CD4-positive, alpha-beta memory T cell (primary cell): ENCODE measurements at regions not wholly inside any gene's neighbourhood (a gene's known extent, or its start where the extent isn't known, plus 50 kb on each side); places are given as distances from the start of the nearest gene placed in this dataset.

Source experiments
- CTCF ChIA-PET: fragments of 350-600 bp; sonication (Branson Sonifier 250); formaldehyde crosslinking; loops from one replicate; lab custom pipeline; 2021; ENCODE audit warnings: inconsistent platforms; ENCODE audit not compliant: partially characterized antibody; lab: Charles Lee
- POLR2A ChIA-PET: fragments of 350-600 bp; sonication (Branson Sonifier 250); formaldehyde crosslinking; loops from one replicate; lab custom pipeline; 2021; ENCODE audit not compliant: partially characterized antibody; lab: Charles Lee
- DNase-seq, 5 donors: peaks; one replicate each; pipeline versions ENCODE4 v3.0.0 to v3.0.0-alpha.2; 2020 to 2022; ENCODE audit warnings: mixed read lengths in 1 of 5
- H3K27ac ChIP-seq: one replicate; pipeline ENCODE4 v1.7.0; 2013; ENCODE audit warnings: low read depth, low read length
- H3K27me3 ChIP-seq: 2 replicates; pipeline ENCODE4 v1.7.0; 2013; ENCODE audit warnings: mild to moderate bottlenecking, low read length, moderate library complexity; ENCODE audit not compliant: insufficient read depth
- H3K36me3 ChIP-seq: 2 replicates; pipeline ENCODE4 v1.7.0; 2013; ENCODE audit warnings: mild to moderate bottlenecking, low read length, moderate library complexity; ENCODE audit not compliant: insufficient read depth
- H3K4me1 ChIP-seq: 2 replicates; pipeline ENCODE4 v1.7.0; 2013; ENCODE audit warnings: mild to moderate bottlenecking, low read length, moderate library complexity; ENCODE audit not compliant: insufficient read depth
- H3K4me3 ChIP-seq, 2 donors: one replicate each; pipeline ENCODE4 v1.7.0; 2013; ENCODE audit warnings: low read length in 2 of 2, mild to moderate bottlenecking in 1 of 2
- H3K9me3 ChIP-seq, 2 donors: one replicate each; pipeline ENCODE4 v1.7.0; 2013; ENCODE audit warnings: low read length in 2 of 2, control low read depth in 1 of 2; ENCODE audit not compliant: control insufficient read depth in 1 of 2
- H3K27ac Mint-ChIP-seq, 7 donors: one replicate each; pipeline ENCODE4 v1.8.0; 2020 to 2021; ENCODE audit warnings: mixed read lengths in 7 of 7, mild to moderate bottlenecking in 6 of 7, inconsistent platforms in 3 of 7, moderate library complexity in 3 of 7
- H3K27me3 Mint-ChIP-seq, 2 donors: one replicate each; pipeline ENCODE4 v1.8.0; 2020 to 2021; ENCODE audit warnings: mixed read lengths in 2 of 2
- H3K36me3 Mint-ChIP-seq, 2 donors: one replicate each; pipeline ENCODE4 v1.8.0; 2020 to 2021; ENCODE audit warnings: mixed read lengths in 2 of 2, inconsistent platforms in 1 of 2, mild to moderate bottlenecking in 1 of 2
- H3K4me1 Mint-ChIP-seq, 4 donors: one replicate each; pipeline ENCODE4 v1.8.0; 2020 to 2021; ENCODE audit warnings: mixed read lengths in 4 of 4, mild to moderate bottlenecking in 1 of 4
- H3K4me3 Mint-ChIP-seq, 8 donors: one replicate each; pipeline ENCODE4 v1.8.0; 2020 to 2021; ENCODE audit warnings: mixed read lengths in 8 of 8, mild to moderate bottlenecking in 7 of 8, moderate library complexity in 6 of 8, inconsistent platforms in 3 of 8
- H3K9me3 Mint-ChIP-seq, 8 donors: one replicate each; pipeline ENCODE4 v1.8.0; 2020 to 2021; ENCODE audit warnings: mixed read lengths in 8 of 8, mild to moderate bottlenecking in 5 of 8, inconsistent platforms in 3 of 8, moderate library complexity in 1 of 8
- intact Hi-C: fragments of 100-400 bp; cut with micrococcal nuclease; formaldehyde crosslinking; loops from one replicate; pipeline ENCODE4 v1.15.1; 2023

- Mint-ChIP-seq H3K27me3 (no peaks in the 10 kb centered on the region), H3K4me3 (no peak overlapping the region), H3K27ac (peak overlapping the region in 2 of 7 donors; percentile 23 to 29), H3K4me1 (peaks cover 22 to 54% (median 36%) of the 10 kb centered on the region in 4 donors), H3K9me3 (peaks cover 0 to 2% (median 0%) of the 10 kb centered on the region in 8 donors), H3K36me3 (no peaks in the 10 kb centered on the region)
- ChIA-PET CTCF (no interaction called here), POLR2A (no interaction called here)
- Histone ChIP-seq H3K4me3 (no peak overlapping the region), H3K27ac (no peak overlapping the region), H3K36me3 (no peaks in the 10 kb centered on the region), H3K4me1 (peaks cover 44% of the 10 kb centered on the region), H3K9me3 (no peaks in the 10 kb centered on the region), H3K27me3 (no peaks in the 10 kb centered on the region)
- no peak for DNase-seq
- intact Hi-C loops, result no loop called here
Measured at GRCh38 chr16:89035669-89036570, 57.7 kb upstream of the ACSF3 start.

- peaks cover 19 to 49% (median 30%) of the 10 kb centered on the region in 4 donors for H3K4me1 Mint-ChIP-seq
- DNase-seq, result no peak
- intact Hi-C loops, result no loop called here
- no peaks in the 10 kb centered on the region for H3K36me3 ChIP-seq
- H3K9me3 Mint-ChIP-seq, result peaks cover 0 to 2% (median 0%) of the 10 kb centered on the region in 8 donors
- peaks cover 36% of the 10 kb centered on the region for H3K4me1 ChIP-seq
- H3K9me3 ChIP-seq, result no peaks in the 10 kb centered on the region
- H3K27me3 Mint-ChIP-seq, result no peaks in the 10 kb centered on the region
- no peak overlapping the region for H3K4me3 ChIP-seq
- no peaks in the 10 kb centered on the region for H3K27me3 ChIP-seq
- CTCF ChIA-PET, result no interaction called here
- no peaks in the 10 kb centered on the region for H3K36me3 Mint-ChIP-seq
- no peak overlapping the region for H3K27ac ChIP-seq
- peak overlapping the region in 1 of 8 donors; percentile 27 for H3K4me3 Mint-ChIP-seq
- POLR2A ChIA-PET, result no interaction called here
- H3K27ac Mint-ChIP-seq, result no peak overlapping the region
Measured at GRCh38 chr16:89036776-89037175, 56.9 kb upstream of the ACSF3 start.

DNA sequence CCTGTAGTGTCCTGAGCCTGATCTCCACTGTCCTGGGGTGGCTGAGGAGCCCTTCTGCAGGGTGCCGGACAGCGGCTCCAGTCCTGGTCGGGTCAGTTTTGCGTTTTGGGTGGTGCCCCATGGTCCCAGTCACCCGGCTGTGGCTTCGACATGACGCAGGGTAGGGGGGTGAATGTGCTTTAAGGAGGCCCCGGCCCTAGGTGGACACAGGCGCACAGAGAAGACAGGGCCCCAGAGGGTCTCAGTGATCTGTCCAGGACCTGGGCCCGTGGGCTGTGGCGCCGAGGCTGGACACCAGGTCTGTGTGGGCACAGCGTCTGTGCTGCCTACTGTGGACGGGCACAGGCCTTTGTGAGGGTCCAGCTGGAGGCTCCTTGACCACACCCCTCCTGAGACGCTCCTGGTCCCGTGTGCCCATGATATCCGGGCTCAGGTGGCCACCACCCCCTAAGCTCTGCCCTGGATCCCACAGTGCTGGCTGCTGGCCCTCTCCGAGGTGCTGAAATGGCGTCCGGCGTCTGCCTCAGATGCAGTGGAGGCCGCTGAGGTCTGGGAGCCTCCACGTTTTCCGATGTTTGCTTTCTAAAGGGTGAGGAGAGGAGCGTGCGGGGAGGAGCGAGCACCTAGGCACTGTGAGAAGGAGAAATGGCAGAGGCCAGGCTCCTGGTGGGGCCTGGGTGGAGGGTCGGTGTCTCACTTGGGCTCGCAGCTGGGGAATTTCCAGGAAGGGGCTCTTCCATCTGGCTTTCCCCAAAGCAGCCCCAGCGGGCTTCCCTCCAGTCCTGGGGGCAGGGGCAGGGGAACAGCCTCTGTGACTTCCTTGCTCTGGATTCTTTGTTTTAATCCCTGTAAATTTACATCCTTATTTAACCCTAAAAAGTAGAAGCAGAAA lies 56.1 kb upstream of the ACSF3 start:
- ChIA-PET POLR2A (no interaction called here), CTCF (no interaction called here)
- H3K36me3 ChIP-seq, result no peaks in the 10 kb centered on the region
- H3K4me3 ChIP-seq, result no peak overlapping the region
- no peaks in the 10 kb centered on the region for H3K36me3 Mint-ChIP-seq
- DNase-seq, result peak in 3 of 5 donors; percentile 12 to 26 (median 21)
- peaks cover 28% of the 10 kb centered on the region for H3K4me1 ChIP-seq
- no peaks in the 10 kb centered on the region for H3K27me3 ChIP-seq
- no peak overlapping the region for H3K4me3 Mint-ChIP-seq
- intact Hi-C loops, result no loop called here
- H3K9me3 Mint-ChIP-seq, result no peaks in the 10 kb centered on the region
- peak overlapping the region in 1 of 7 donors; percentile 76 for H3K27ac Mint-ChIP-seq
- H3K4me1 Mint-ChIP-seq, result peaks cover 12 to 41% (median 23%) of the 10 kb centered on the region in 4 donors
- H3K27ac ChIP-seq, result no peak overlapping the region
- no peaks in the 10 kb centered on the region for H3K27me3 Mint-ChIP-seq
- no peaks in the 10 kb centered on the region for H3K9me3 ChIP-seq

DNA sequence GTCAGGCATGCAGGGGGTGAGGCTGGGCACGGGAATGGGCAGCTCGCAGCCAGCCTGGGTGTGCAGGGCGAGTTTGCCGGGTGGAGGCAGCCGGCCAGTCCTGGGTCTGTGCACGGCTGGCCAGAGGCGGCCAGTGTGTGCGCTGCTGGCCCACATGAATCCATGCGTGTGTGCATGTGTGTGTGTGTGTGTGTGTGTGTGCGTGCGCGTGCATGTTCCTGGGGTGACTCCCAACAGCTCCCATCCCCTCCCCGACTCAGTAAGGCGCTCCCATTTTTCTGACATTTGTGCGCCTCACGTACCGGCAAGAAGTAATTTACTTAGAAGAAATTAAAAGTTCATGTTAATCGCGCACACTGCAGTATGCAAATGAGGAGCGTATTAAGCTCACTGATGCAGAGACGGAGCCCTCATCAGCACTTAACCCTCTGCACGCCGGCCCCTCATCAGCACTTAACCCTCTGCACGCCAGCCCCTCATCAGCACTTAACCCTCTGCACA lies 55.4 kb upstream of the ACSF3 start:
- H3K27ac ChIP-seq, result no peak overlapping the region
- H3K4me1 ChIP-seq, result peaks cover 21% of the 10 kb centered on the region
- Mint-ChIP-seq H3K4me3 (no peak overlapping the region), H3K27me3 (no peaks in the 10 kb centered on the region), H3K36me3 (no peaks in the 10 kb centered on the region), H3K27ac (no peak overlapping the region), H3K4me1 (peaks cover 8 to 36% (median 19%) of the 10 kb centered on the region in 4 donors), H3K9me3 (no peaks in the 10 kb centered on the region)
- CTCF ChIA-PET, result no interaction called here
- H3K27me3 ChIP-seq, result no peaks in the 10 kb centered on the region
- no peaks in the 10 kb centered on the region for H3K9me3 ChIP-seq
- DNase-seq, result no peak
- intact Hi-C loops, result no loop called here
- H3K4me3 ChIP-seq, result no peak overlapping the region
- POLR2A ChIA-PET, result no interaction called here
- no peaks in the 10 kb centered on the region for H3K36me3 ChIP-seq

GRCh38 chr16:89038811-89039735 lies 54.6 kb upstream of the ACSF3 start:
- no peak overlapping the region for H3K27ac ChIP-seq
- H3K4me1 ChIP-seq, result peaks cover 15% of the 10 kb centered on the region
- H3K36me3 Mint-ChIP-seq, result no peaks in the 10 kb centered on the region
- H3K4me3 Mint-ChIP-seq, result no peak overlapping the region
- POLR2A ChIA-PET, result no interaction called here
- intact Hi-C loops, result no loop called here
- no peaks in the 10 kb centered on the region for H3K9me3 Mint-ChIP-seq
- peaks cover 7 to 27% (median 14%) of the 10 kb centered on the region in 4 donors for H3K4me1 Mint-ChIP-seq
- H3K4me3 ChIP-seq, result no peak overlapping the region
- H3K27ac Mint-ChIP-seq, result no peak overlapping the region
- H3K27me3 ChIP-seq, result no peaks in the 10 kb centered on the region
- no peaks in the 10 kb centered on the region for H3K27me3 Mint-ChIP-seq
- CTCF ChIA-PET, result no interaction called here
- no peak for DNase-seq
- H3K36me3 ChIP-seq, result no peaks in the 10 kb centered on the region
- H3K9me3 ChIP-seq, result no peaks in the 10 kb centered on the region

DNA sequence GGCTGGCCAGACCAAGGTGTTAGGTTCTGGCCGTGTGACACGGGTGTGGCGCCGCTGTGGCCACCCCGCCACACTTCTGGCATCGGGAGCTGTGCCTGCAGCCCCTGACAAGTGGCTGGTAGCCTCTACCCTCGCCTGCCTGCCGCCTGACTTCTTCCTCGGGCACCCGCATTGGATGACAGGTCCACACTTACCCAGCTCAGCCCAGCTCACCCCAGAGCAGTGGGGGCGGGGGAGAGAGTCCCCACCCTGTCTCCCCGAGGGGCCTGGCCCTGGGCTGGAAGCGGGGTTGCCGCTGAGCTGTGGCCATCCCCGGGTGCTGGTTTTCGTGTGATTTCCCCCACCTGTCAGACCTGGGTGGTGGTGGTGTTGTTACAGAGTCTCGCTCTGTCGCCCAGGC lies 53.9 kb upstream of the ACSF3 start:
- Mint-ChIP-seq H3K27me3 (no peaks in the 10 kb centered on the region), H3K9me3 (no peaks in the 10 kb centered on the region), H3K36me3 (no peaks in the 10 kb centered on the region), H3K4me3 (no peak overlapping the region), H3K4me1 (peaks cover 5 to 21% (median 9%) of the 10 kb centered on the region in 4 donors), H3K27ac (no peak overlapping the region)
- H3K9me3 ChIP-seq, result no peaks in the 10 kb centered on the region
- no peaks in the 10 kb centered on the region for H3K27me3 ChIP-seq
- H3K4me3 ChIP-seq, result no peak overlapping the region
- no peaks in the 10 kb centered on the region for H3K36me3 ChIP-seq
- CTCF ChIA-PET, result no interaction called here
- no peak for DNase-seq
- no peak overlapping the region for H3K27ac ChIP-seq
- intact Hi-C loops, result no loop called here
- H3K4me1 ChIP-seq, result peaks cover 11% of the 10 kb centered on the region
- POLR2A ChIA-PET, result no interaction called here
